Endothelial cell of umbilical vein (primary cell): ENCODE measurements at regions not wholly inside any gene's neighbourhood (a gene's known extent, or its start where the extent isn't known, plus 50 kb on each side); places are given as distances from the start of the nearest gene placed in this dataset.

ENCODE experiments used
- BruUV-seq: library from RNA; stranded (reverse); fragments of 400-500 nt; replicated peaks from 2 replicates; lab custom pipeline; 2021; lab: Mats Ljungman, UMichigan
- CTCF ChIA-PET: fragments of 300-600, 350-600 bp; sonication (Branson Sonifier 250); formaldehyde crosslinking; loops from one replicate; lab custom pipeline; 2021; ENCODE audit warnings: antibody characterized with exemption, inconsistent platforms; lab: Charles Lee
- POLR2A ChIA-PET: fragments of 300-600, 350-600 bp; sonication (Branson Sonifier 250); formaldehyde crosslinking; loops from one replicate; lab custom pipeline; 2021; ENCODE audit warnings: antibody characterized with exemption, inconsistent platforms; lab: Charles Lee
- DNase-seq: peaks from one replicate; pipeline ENCODE4 v3.0.0-alpha.2; 2011; ENCODE audit warnings: low read depth, low spot score
- FAIRE-seq: peaks from 2 replicates; lab custom pipeline; 2011; peaks lifted over from hg19 to GRCh38; lab: Jason Lieb, UNC
- H2AFZ ChIP-seq: 2 replicates; pipeline ENCODE4 v1.6.0; 2012; ENCODE audit warnings: low read depth, low read length, control low read depth, inconsistent platforms
- H3K27ac ChIP-seq: 2 replicates; pipeline ENCODE4 v1.5.1; 2011; ENCODE audit warnings: low read depth, mild to moderate bottlenecking, control low read depth, low read length, moderate library complexity; ENCODE audit not compliant: insufficient read depth
- H3K27me3 ChIP-seq, 2 experiments: 2 replicates each; pipeline versions ENCODE4 v1.6.0 to v1.6.1; 2011; ENCODE audit warnings: low read length in 2 of 2, mixed read lengths in 1 of 2; ENCODE audit not compliant: control insufficient read depth in 2 of 2, insufficient read depth in 2 of 2
- H3K36me3 ChIP-seq, 2 experiments: 2 replicates in 1 of 2; 3 replicates in 1 of 2; pipeline ENCODE4 v1.5.1; 2011; ENCODE audit warnings: low read length in 2 of 2, mild to moderate bottlenecking in 1 of 2, moderate library complexity in 1 of 2; ENCODE audit not compliant: control insufficient read depth in 2 of 2, insufficient read depth in 2 of 2; ENCODE audit errors: extremely low read depth in 1 of 2
- H3K4me1 ChIP-seq: 3 replicates; pipeline ENCODE4 v1.5.1; 2011; ENCODE audit warnings: mild to moderate bottlenecking, low read length; ENCODE audit not compliant: control insufficient read depth, insufficient read depth; ENCODE audit errors: extremely low read depth
- H3K4me2 ChIP-seq: 2 replicates; pipeline ENCODE4 v1.6.1; 2011; ENCODE audit warnings: low read length, control low read depth, mixed read lengths; ENCODE audit not compliant: insufficient read depth
- H3K4me3 ChIP-seq, 3 experiments: fragments of 200-600 bp in 1 of 3; sonication (generic), shearing (Covaris generic) in 1 of 3; replicated peaks in 1 of 3; 2 replicates each; pipeline ENCODE4 v1.5.1; 2011 to 2016; ENCODE audit warnings: control low read depth in 3 of 3, low read length in 3 of 3, mild to moderate bottlenecking in 2 of 3, inconsistent platforms in 1 of 3, low read depth in 1 of 3, moderate library complexity in 1 of 3; ENCODE audit not compliant: insufficient read depth in 1 of 3
- H3K79me2 ChIP-seq: 2 replicates; pipeline ENCODE4 v1.6.0; 2012; ENCODE audit warnings: low read length, inconsistent platforms; ENCODE audit not compliant: control insufficient read depth, insufficient read depth
- H3K9ac ChIP-seq: replicated peaks from 2 replicates; pipeline ENCODE3; 2011; ENCODE audit warnings: low read length, control low read depth; ENCODE audit not compliant: insufficient read depth; ENCODE audit errors: extremely low read depth
- H3K9me1 ChIP-seq: replicated peaks from 3 replicates; pipeline ENCODE4 v1.6.0; 2011; ENCODE audit warnings: mild to moderate bottlenecking, low read length; ENCODE audit not compliant: control insufficient read depth, insufficient read depth; ENCODE audit errors: extremely low read depth
- H3K9me3 ChIP-seq: replicated peaks from 2 replicates; pipeline ENCODE4 v1.5.1; 2012; ENCODE audit warnings: low read length, inconsistent platforms; ENCODE audit not compliant: control insufficient read depth, insufficient read depth
- H4K20me1 ChIP-seq: replicated peaks from 2 replicates; pipeline ENCODE3; 2011; ENCODE audit warnings: mild to moderate bottlenecking, low read length; ENCODE audit not compliant: control insufficient read depth, insufficient read depth; ENCODE audit errors: extremely low read depth
- EZH2 ChIP-seq: IDR thresholded peaks from 2 replicates; pipeline ENCODE4 v1.6.1; 2012; ENCODE audit warnings: borderline replicate concordance, low read depth, mild to moderate bottlenecking, moderate library complexity, low read length, inconsistent platforms; ENCODE audit not compliant: severe bottlenecking
- FOS ChIP-seq: IDR thresholded peaks from 2 replicates; pipeline ENCODE4 v1.6.1; 2011; ENCODE audit warnings: mild to moderate bottlenecking, low read length, moderate library complexity, borderline replicate concordance; ENCODE audit not compliant: insufficient read depth
- GATA2 ChIP-seq: IDR thresholded peaks from 2 replicates; pipeline ENCODE4 v1.7.0; 2011; ENCODE audit warnings: low read depth, mild to moderate bottlenecking, moderate library complexity, mixed read lengths, low read length; ENCODE audit not compliant: insufficient read length, insufficient read depth
- JUN ChIP-seq: IDR thresholded peaks from 2 replicates; pipeline ENCODE4 v1.6.1; 2011; ENCODE audit warnings: borderline replicate concordance, low read depth; ENCODE audit not compliant: insufficient read length, insufficient read depth
- MYC ChIP-seq: IDR thresholded peaks from one replicate; pipeline ENCODE4 v1.6.1; 2011; ENCODE audit warnings: mild to moderate bottlenecking, low read depth, low read length
- POLR2A ChIP-seq: IDR thresholded peaks from 2 replicates; pipeline ENCODE4 v1.6.1; 2012; ENCODE audit warnings: low read depth, mild to moderate bottlenecking, control low read depth, low read length
- POLR2AphosphoS5 ChIP-seq: IDR thresholded peaks from 2 replicates; pipeline ENCODE4 v1.6.1; 2012; ENCODE audit warnings: low read depth, mild to moderate bottlenecking, control low read depth, low read length, moderate library complexity; ENCODE audit not compliant: insufficient read depth
- dilution Hi-C: fragments of 300-500 bp; cut with MboI; formaldehyde crosslinking; loops from one replicate; pipeline ENCODE4 v1.15.0; 2019; ENCODE audit warnings: low sequenced_read_pairs; ENCODE audit not compliant: extremely low pct_ligation_motif_present
- intact Hi-C: fragments of 100-400 bp; cut with micrococcal nuclease; formaldehyde crosslinking; loops from one replicate; pipeline ENCODE4 v1.10.0; 2022
- TF ChIP-seq, protein P1 (sequence below): IDR thresholded peaks from 2 replicates; pipeline ENCODE4 v1.6.1; 2011; ENCODE audit not compliant: insufficient read depth, insufficient read length
- TF ChIP-seq, protein P2 (sequence below), 2 donors: IDR thresholded peaks; 1 replicate in 1 of 2; 2 replicates in 1 of 2; pipeline ENCODE4 v1.5.1; 2011; ENCODE audit warnings: low read length in 2 of 2, mild to moderate bottlenecking in 2 of 2, moderate library complexity in 2 of 2, control low read depth in 1 of 2, inconsistent platforms in 1 of 2, low read depth in 1 of 2; ENCODE audit not compliant: insufficient read depth in 1 of 2; ENCODE audit errors: extremely low read depth in 1 of 2

DNA sequence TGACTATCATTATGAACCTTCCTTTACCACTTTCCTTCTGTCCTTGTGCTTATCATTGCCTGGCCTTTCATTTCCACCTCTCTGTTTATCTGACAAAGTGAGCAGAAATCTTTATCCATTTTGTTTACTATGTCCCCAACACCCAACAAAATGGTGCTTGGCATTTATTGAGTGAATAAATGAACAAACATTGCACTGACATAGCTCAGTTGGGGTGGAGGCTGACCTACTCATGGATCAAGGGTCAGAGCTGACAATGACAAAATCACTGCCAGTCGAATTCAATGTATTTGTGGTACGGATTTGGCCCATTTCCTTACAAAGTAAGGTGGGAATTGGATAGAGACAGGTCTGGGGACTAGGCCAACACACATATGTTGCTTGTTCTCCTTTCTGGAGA, 257.4 kb upstream of the PLXNA2 start:
- POLR2A ChIA-PET = no interaction called here
- Histone ChIP-seq H3K27me3 (peaks cover 0 to 4% of the 10 kb centered on the region in 2 experiments), H3K9ac (no peak overlapping the region), H3K4me2 (no peak overlapping the region), H3K79me2 (no peaks in the 10 kb centered on the region), H3K27ac (no peak overlapping the region), H3K9me1 (no peaks in the 10 kb centered on the region), H2AFZ (no peak overlapping the region), H4K20me1 (no peaks in the 10 kb centered on the region), H3K4me1 (no peaks in the 10 kb centered on the region), H3K4me3 (no peak overlapping the region), H3K36me3 (no peaks in the 10 kb centered on the region), H3K9me3 (no peaks in the 10 kb centered on the region)
- intact Hi-C loops = no loop called here
- dilution Hi-C loops = no loop called here
- BruUV-seq = no TSS peak
- no peak for DNase-seq
- CTCF ChIA-PET = no interaction called here
- TF ChIP-seq MYC (no peak), FOS (no peak), JUN (no peak), POLR2AphosphoS5 (no peak), GATA2 (no peak), POLR2A (no peak), EZH2 (no peak)
- TF ChIP-seq, protein P1, sequence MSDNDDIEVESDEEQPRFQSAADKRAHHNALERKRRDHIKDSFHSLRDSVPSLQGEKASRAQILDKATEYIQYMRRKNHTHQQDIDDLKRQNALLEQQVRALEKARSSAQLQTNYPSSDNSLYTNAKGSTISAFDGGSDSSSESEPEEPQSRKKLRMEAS = no peak
- TF ChIP-seq, protein P2, sequence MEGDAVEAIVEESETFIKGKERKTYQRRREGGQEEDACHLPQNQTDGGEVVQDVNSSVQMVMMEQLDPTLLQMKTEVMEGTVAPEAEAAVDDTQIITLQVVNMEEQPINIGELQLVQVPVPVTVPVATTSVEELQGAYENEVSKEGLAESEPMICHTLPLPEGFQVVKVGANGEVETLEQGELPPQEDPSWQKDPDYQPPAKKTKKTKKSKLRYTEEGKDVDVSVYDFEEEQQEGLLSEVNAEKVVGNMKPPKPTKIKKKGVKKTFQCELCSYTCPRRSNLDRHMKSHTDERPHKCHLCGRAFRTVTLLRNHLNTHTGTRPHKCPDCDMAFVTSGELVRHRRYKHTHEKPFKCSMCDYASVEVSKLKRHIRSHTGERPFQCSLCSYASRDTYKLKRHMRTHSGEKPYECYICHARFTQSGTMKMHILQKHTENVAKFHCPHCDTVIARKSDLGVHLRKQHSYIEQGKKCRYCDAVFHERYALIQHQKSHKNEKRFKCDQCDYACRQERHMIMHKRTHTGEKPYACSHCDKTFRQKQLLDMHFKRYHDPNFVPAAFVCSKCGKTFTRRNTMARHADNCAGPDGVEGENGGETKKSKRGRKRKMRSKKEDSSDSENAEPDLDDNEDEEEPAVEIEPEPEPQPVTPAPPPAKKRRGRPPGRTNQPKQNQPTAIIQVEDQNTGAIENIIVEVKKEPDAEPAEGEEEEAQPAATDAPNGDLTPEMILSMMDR (IDR thresholded peaks at IDR 0.05; ENCODE audit: extremely low read depth in 1 of 2, insufficient read depth in 1 of 2, low read depth in 1 of 2, low read length in 2 of 2) = no peak
- no peak for FAIRE-seq
